Hepatocyte (in vitro differentiated cells): ENCODE measurements at regions not wholly inside any gene's neighbourhood (a gene's known extent, or its start where the extent isn't known, plus 50 kb on each side); places are given as distances from the start of the nearest gene placed in this dataset.

Experiments
- DNase-seq: peaks from one replicate; pipeline ENCODE4 v3.0.0-alpha.2; 2016; ENCODE audit warnings: low spot score
- H2AFZ ChIP-seq: fragments of 200-600 bp; sonication (generic); 2 replicates; pipeline ENCODE4 v1.6.0; 2016; ENCODE audit warnings: antibody characterized with exemption, mild to moderate bottlenecking
- H3K27ac ChIP-seq: fragments of 200-600 bp; sonication (generic); 2 replicates; pipeline ENCODE4 v1.5.1; 2016; ENCODE audit warnings: mild to moderate bottlenecking
- H3K27me3 ChIP-seq: fragments of 200-600 bp; sonication (generic); 2 replicates; pipeline ENCODE4 v1.6.1; 2016
- H3K36me3 ChIP-seq: fragments of 200-600 bp; sonication (generic); replicated peaks from 2 replicates; pipeline ENCODE4 v1.5.1; 2016; ENCODE audit warnings: low read depth; ENCODE audit not compliant: insufficient read depth
- H3K4me1 ChIP-seq: fragments of 200-600 bp; sonication (generic); 2 replicates; pipeline ENCODE4 v1.5.1; 2016; ENCODE audit warnings: mild to moderate bottlenecking, moderate library complexity; ENCODE audit not compliant: insufficient read depth
- H3K4me2 ChIP-seq: fragments of 200-600 bp; sonication (generic); 2 replicates; pipeline ENCODE4 v1.6.0; 2016
- H3K4me3 ChIP-seq: fragments of 200-600 bp; sonication (generic); 2 replicates; pipeline ENCODE4 v1.5.1; 2016; ENCODE audit warnings: mild to moderate bottlenecking
- H3K79me2 ChIP-seq: fragments of 200-600 bp; sonication (generic); 2 replicates; pipeline ENCODE4 v1.6.0; 2017; ENCODE audit warnings: mild to moderate bottlenecking
- H3K9me2 ChIP-seq: fragments of 200-600 bp; sonication (generic); replicated peaks from 2 replicates; pipeline ENCODE4 v1.6.0; 2017; ENCODE audit warnings: mild to moderate bottlenecking; ENCODE audit not compliant: insufficient read depth
- H3K9me3 ChIP-seq: fragments of 200-600 bp; sonication (generic); 2 replicates; pipeline ENCODE4 v1.5.1; 2016; ENCODE audit warnings: low read depth, mild to moderate bottlenecking
- H4K20me1 ChIP-seq: fragments of 200-600 bp; sonication (generic); 2 replicates; pipeline ENCODE4 v1.6.0; 2016; ENCODE audit warnings: mild to moderate bottlenecking; ENCODE audit not compliant: insufficient read depth, poor library complexity, severe bottlenecking
- CTCF ChIP-seq: fragments of 200-600 bp; sonication (generic); IDR thresholded peaks from 2 replicates; pipeline ENCODE4 v1.5.1; 2016; ENCODE audit warnings: antibody characterized with exemption, mild to moderate bottlenecking; ENCODE audit not compliant: poor library complexity
- EZH2 ChIP-seq: fragments of 200-600 bp; sonication (generic); IDR thresholded peaks from 2 replicates; pipeline ENCODE4 v1.6.1; 2016; ENCODE audit warnings: antibody characterized with exemption, mild to moderate bottlenecking, borderline replicate concordance
- EZH2phosphoT487 ChIP-seq: fragments of 200-600 bp; sonication (generic); IDR thresholded peaks from one replicate; pipeline ENCODE4 v1.6.1; 2018; ENCODE audit warnings: antibody characterized with exemption, mild to moderate bottlenecking, low read depth, moderate library complexity; ENCODE audit not compliant: unreplicated experiment, severe bottlenecking
- WGBS: methylation state at CpG from one replicate; pipeline ENCODE4 v1.1.6; 2016; ENCODE audit warnings: low lambda C conversion rate; ENCODE audit errors: missing lambda C conversion rate; 5-methylcytosine and 5-hydroxymethylcytosine counted together

GRCh38 chr20:24742989-24743388, 206.1 kb upstream of the CST7 start:
- Histone ChIP-seq H3K4me1 (no peaks in the 10 kb centered on the region), H3K4me2 (no peak overlapping the region), H3K27me3 (no peaks in the 10 kb centered on the region), H3K4me3 (no peak overlapping the region), H3K79me2 (no peaks in the 10 kb centered on the region), H3K36me3 (no peaks in the 10 kb centered on the region), H3K9me3 (no peaks in the 10 kb centered on the region), H3K9me2 (no peaks in the 10 kb centered on the region), H3K27ac (no peak overlapping the region), H2AFZ (no peak overlapping the region), H4K20me1 (no peaks in the 10 kb centered on the region)
- no peak for DNase-seq
- no peak for TF ChIP-seq CTCF
- TF ChIP-seq EZH2phosphoT487 = no peak
- no peak for TF ChIP-seq EZH2
- WGBS = 87% methylated on average over 5 of the region's 5 CpGs

GRCh38 chr20:24743641-24744040, 205.4 kb upstream of the CST7 start:
- no peaks in the 10 kb centered on the region for H3K36me3 ChIP-seq
- no peak overlapping the region for H3K27ac ChIP-seq
- H3K4me1 ChIP-seq = no peaks in the 10 kb centered on the region
- 61% methylated on average over 5 of the region's 5 CpGs for WGBS
- no peak overlapping the region for H3K4me3 ChIP-seq
- no peak for TF ChIP-seq CTCF
- TF ChIP-seq EZH2phosphoT487 = no peak
- TF ChIP-seq EZH2 = no peak
- H3K79me2 ChIP-seq = no peaks in the 10 kb centered on the region
- H3K9me2 ChIP-seq = no peaks in the 10 kb centered on the region
- no peak for DNase-seq
- no peak overlapping the region for H2AFZ ChIP-seq
- H3K4me2 ChIP-seq = no peak overlapping the region
- H3K27me3 ChIP-seq = no peaks in the 10 kb centered on the region
- H3K9me3 ChIP-seq = no peaks in the 10 kb centered on the region
- H4K20me1 ChIP-seq = no peaks in the 10 kb centered on the region

- TF ChIP-seq EZH2 = no peak
- TF ChIP-seq EZH2phosphoT487 = no peak
- TF ChIP-seq CTCF = no peak
- Histone ChIP-seq H4K20me1 (no peaks in the 10 kb centered on the region), H3K9me2 (no peaks in the 10 kb centered on the region), H3K9me3 (no peaks in the 10 kb centered on the region), H3K4me1 (no peaks in the 10 kb centered on the region), H3K27me3 (no peaks in the 10 kb centered on the region), H3K4me3 (no peak overlapping the region), H3K27ac (no peak overlapping the region), H2AFZ (no peak overlapping the region), H3K4me2 (no peak overlapping the region), H3K79me2 (no peaks in the 10 kb centered on the region), H3K36me3 (no peaks in the 10 kb centered on the region)
- WGBS = 92% methylated on average over 3 of the region's 3 CpGs
- DNase-seq = no peak
Measured at GRCh38 chr20:24744747-24745146, 204.3 kb upstream of the CST7 start.

- Histone ChIP-seq H4K20me1 (no peaks in the 10 kb centered on the region), H3K4me1 (no peaks in the 10 kb centered on the region), H2AFZ (no peak overlapping the region), H3K4me2 (no peak overlapping the region), H3K9me2 (no peaks in the 10 kb centered on the region), H3K36me3 (no peaks in the 10 kb centered on the region), H3K4me3 (no peak overlapping the region), H3K27ac (no peak overlapping the region), H3K9me3 (no peaks in the 10 kb centered on the region), H3K27me3 (no peaks in the 10 kb centered on the region), H3K79me2 (no peaks in the 10 kb centered on the region)
- WGBS = 94% methylated on average over 6 of the region's 6 CpGs
- DNase-seq = no peak
- no peak for TF ChIP-seq EZH2phosphoT487
- no peak for TF ChIP-seq EZH2
- TF ChIP-seq CTCF = no peak
Measured at GRCh38 chr20:24745206-24745605, 203.9 kb upstream of the CST7 start.
